ENCODE measurements at regions not wholly inside any gene's neighbourhood (a gene's known extent, or its start where the extent isn't known, plus 50 kb on each side); places are given as distances from the start of the nearest gene placed in this dataset.

DNA sequence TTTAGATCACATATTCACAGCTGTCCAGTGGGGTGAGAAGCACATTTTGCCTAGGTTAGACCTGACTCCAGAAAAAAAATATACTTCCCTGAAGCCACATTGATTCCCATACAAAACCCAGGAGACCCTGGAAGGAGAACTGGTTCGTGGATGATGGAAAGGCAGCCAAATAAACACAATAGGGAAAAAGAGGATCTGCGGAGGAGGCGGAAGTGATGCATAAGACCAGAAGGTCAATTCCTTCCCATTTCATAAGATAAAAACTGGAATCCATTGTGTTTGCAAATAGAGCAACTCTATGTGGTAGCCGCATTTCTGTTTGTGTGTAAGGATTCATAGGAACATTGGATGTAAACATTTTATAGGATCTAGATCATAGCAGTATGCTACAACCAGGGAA, 781.9 kb upstream of the GRM7 start:
- Histone ChIP-seq H3K36me3 (ENCODE audit: insufficient read depth, low read length) (no peaks in the 10 kb centered on the region), H3K27me3 (ENCODE audit: insufficient read depth, low read depth, low read length) (no peaks in the 10 kb centered on the region), H4K20me1 (ENCODE audit: insufficient read depth) (no peaks in the 10 kb centered on the region), H3K4me3 (ENCODE audit: low read length) (no peak overlapping the region), H3K4me2 (ENCODE audit: low read length) (no peak overlapping the region), H3K9ac (ENCODE audit: low read length) (no peak overlapping the region), H3K27ac (ENCODE audit: low read length) (no peak overlapping the region), H3K79me2 (replicated peaks; ENCODE audit: insufficient read depth, low read length) (no peaks in the 10 kb centered on the region), H2AFZ (ENCODE audit: low read depth, low read length) (no peak overlapping the region), H3F3A (ENCODE audit: insufficient read depth, low read length, poor library complexity, severe bottlenecking) (no peaks in the 10 kb centered on the region), H3K9me3 (ENCODE audit: low read length) (no peaks in the 10 kb centered on the region), H3K9me2 (ENCODE audit: insufficient read depth, low read length) (no peaks in the 10 kb centered on the region)
- TF ChIP-seq RAD21 (conservative IDR thresholded peaks at IDR 0.05): no peak

DNA sequence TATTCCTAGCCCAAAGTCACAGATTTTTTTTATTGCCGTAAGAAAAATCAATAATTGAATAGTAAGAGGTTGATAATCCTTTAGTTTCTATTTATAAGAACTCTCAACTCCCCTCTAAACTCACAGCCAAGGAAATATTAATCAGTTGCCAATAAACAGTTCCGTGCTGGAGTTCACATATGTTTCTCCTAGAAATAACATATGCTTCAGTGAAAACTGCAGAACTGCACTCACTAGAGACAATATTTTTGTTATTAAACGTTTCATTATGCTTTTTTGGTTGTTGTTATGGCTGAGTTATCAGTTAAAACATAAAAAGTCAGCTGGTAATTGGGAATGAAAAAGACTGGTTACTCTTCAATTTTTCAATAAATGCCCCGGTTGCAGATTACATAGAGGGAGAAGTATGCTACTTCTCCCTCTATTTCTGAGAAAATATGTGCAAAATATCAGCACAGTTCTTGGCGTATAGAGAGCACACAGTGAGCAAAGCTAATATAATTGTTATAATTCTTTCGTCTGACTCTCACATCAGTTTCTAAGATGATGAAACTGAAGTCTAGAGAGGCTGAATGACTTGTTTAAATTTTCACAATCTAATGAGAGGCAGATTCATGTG, 781.2 kb upstream of the GRM7 start:
- H3K9me3 ChIP-seq (ENCODE audit: low read length): no peaks in the 10 kb centered on the region
- no peak overlapping the region for H3K9ac ChIP-seq (ENCODE audit: low read length)
- H3K27me3 ChIP-seq (ENCODE audit: insufficient read depth, low read depth, low read length): no peaks in the 10 kb centered on the region
- no peak overlapping the region for H3K4me2 ChIP-seq (ENCODE audit: low read length)
- H3K79me2 ChIP-seq (replicated peaks; ENCODE audit: insufficient read depth, low read length): no peaks in the 10 kb centered on the region
- H4K20me1 ChIP-seq (ENCODE audit: insufficient read depth): no peaks in the 10 kb centered on the region
- H3K27ac ChIP-seq (ENCODE audit: low read length): no peak overlapping the region
- TF ChIP-seq EZH2 (IDR thresholded peaks at IDR 0.05; ENCODE audit: borderline replicate concordance, insufficient read depth, low read length, poor library complexity, severe bottlenecking) (no peak), TAF1 (IDR thresholded peaks at IDR 0.05; ENCODE audit: low read depth) (no peak), POLR2AphosphoS5 (IDR thresholded peaks at IDR 0.05) (no peak), SMC3 (conservative IDR thresholded peaks at IDR 0.05; ENCODE audit: poor library complexity) (no peak), EP300 (conservative IDR thresholded peaks at IDR 0.05; ENCODE audit: poor library complexity, severe bottlenecking) (no peak), RAD21 (conservative IDR thresholded peaks at IDR 0.05) (no peak), MXI1 (conservative IDR thresholded peaks at IDR 0.05; ENCODE audit: poor library complexity, severe bottlenecking) (no peak)
- TF ChIP-seq, protein P1, sequence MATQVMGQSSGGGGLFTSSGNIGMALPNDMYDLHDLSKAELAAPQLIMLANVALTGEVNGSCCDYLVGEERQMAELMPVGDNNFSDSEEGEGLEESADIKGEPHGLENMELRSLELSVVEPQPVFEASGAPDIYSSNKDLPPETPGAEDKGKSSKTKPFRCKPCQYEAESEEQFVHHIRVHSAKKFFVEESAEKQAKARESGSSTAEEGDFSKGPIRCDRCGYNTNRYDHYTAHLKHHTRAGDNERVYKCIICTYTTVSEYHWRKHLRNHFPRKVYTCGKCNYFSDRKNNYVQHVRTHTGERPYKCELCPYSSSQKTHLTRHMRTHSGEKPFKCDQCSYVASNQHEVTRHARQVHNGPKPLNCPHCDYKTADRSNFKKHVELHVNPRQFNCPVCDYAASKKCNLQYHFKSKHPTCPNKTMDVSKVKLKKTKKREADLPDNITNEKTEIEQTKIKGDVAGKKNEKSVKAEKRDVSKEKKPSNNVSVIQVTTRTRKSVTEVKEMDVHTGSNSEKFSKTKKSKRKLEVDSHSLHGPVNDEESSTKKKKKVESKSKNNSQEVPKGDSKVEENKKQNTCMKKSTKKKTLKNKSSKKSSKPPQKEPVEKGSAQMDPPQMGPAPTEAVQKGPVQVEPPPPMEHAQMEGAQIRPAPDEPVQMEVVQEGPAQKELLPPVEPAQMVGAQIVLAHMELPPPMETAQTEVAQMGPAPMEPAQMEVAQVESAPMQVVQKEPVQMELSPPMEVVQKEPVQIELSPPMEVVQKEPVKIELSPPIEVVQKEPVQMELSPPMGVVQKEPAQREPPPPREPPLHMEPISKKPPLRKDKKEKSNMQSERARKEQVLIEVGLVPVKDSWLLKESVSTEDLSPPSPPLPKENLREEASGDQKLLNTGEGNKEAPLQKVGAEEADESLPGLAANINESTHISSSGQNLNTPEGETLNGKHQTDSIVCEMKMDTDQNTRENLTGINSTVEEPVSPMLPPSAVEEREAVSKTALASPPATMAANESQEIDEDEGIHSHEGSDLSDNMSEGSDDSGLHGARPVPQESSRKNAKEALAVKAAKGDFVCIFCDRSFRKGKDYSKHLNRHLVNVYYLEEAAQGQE (IDR thresholded peaks at IDR 0.05; ENCODE audit: borderline replicate concordance): no peak
- TF ChIP-seq, protein P2, sequence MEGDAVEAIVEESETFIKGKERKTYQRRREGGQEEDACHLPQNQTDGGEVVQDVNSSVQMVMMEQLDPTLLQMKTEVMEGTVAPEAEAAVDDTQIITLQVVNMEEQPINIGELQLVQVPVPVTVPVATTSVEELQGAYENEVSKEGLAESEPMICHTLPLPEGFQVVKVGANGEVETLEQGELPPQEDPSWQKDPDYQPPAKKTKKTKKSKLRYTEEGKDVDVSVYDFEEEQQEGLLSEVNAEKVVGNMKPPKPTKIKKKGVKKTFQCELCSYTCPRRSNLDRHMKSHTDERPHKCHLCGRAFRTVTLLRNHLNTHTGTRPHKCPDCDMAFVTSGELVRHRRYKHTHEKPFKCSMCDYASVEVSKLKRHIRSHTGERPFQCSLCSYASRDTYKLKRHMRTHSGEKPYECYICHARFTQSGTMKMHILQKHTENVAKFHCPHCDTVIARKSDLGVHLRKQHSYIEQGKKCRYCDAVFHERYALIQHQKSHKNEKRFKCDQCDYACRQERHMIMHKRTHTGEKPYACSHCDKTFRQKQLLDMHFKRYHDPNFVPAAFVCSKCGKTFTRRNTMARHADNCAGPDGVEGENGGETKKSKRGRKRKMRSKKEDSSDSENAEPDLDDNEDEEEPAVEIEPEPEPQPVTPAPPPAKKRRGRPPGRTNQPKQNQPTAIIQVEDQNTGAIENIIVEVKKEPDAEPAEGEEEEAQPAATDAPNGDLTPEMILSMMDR (IDR thresholded peaks at IDR 0.05; ENCODE audit: poor library complexity, severe bottlenecking): no peak
- H3F3A ChIP-seq (ENCODE audit: insufficient read depth, low read length, poor library complexity, severe bottlenecking): no peaks in the 10 kb centered on the region
- H3K9me2 ChIP-seq (ENCODE audit: insufficient read depth, low read length): no peaks in the 10 kb centered on the region
- no peaks in the 10 kb centered on the region for H3K36me3 ChIP-seq (ENCODE audit: insufficient read depth, low read length)
- H2AFZ ChIP-seq (ENCODE audit: low read depth, low read length): no peak overlapping the region
- no peak overlapping the region for H3K4me3 ChIP-seq (ENCODE audit: low read length)

DNA sequence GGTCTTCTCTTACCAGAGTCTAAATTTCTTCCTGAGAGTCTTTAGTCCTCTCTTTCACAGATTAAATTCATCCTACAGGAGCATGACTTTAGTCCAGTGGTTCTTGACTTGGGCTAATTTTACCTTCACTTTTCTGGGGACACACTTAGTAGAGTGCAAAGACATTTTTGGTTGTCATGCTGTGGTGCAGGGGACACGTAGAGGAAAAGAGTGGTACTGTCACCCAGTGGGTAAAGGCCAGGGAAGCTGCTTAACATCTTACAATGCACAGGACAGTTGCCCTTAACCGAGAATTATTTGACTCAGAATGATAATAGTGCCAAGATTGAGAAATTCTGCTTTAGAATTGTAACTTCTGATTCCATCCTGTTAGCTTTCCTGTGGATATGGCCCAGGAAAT, 772.5 kb upstream of the GRM7 start:
- H2AFZ ChIP-seq (ENCODE audit: low read depth, low read length): no peak overlapping the region
- no peaks in the 10 kb centered on the region for H3K9me2 ChIP-seq (ENCODE audit: insufficient read depth, low read length)
- no peak overlapping the region for H3K9ac ChIP-seq (ENCODE audit: low read length)
- H3K36me3 ChIP-seq (ENCODE audit: insufficient read depth, low read length): no peaks in the 10 kb centered on the region
- no peak overlapping the region for H3K4me3 ChIP-seq (ENCODE audit: low read length)
- no peaks in the 10 kb centered on the region for H3K9me3 ChIP-seq (ENCODE audit: low read length)
- no peaks in the 10 kb centered on the region for H3K27me3 ChIP-seq (ENCODE audit: insufficient read depth, low read depth, low read length)
- H3K27ac ChIP-seq (ENCODE audit: low read length): no peak overlapping the region
- H4K20me1 ChIP-seq (ENCODE audit: insufficient read depth): no peaks in the 10 kb centered on the region
- no peaks in the 10 kb centered on the region for H3F3A ChIP-seq (ENCODE audit: insufficient read depth, low read length, poor library complexity, severe bottlenecking)
- no peak overlapping the region for H3K4me2 ChIP-seq (ENCODE audit: low read length)
- no peak for TF ChIP-seq SMC3 (conservative IDR thresholded peaks at IDR 0.05; ENCODE audit: poor library complexity)
- TF ChIP-seq TAF1 (IDR thresholded peaks at IDR 0.05; ENCODE audit: low read depth): no peak
- TF ChIP-seq EZH2 (IDR thresholded peaks at IDR 0.05; ENCODE audit: borderline replicate concordance, insufficient read depth, low read length, poor library complexity, severe bottlenecking): no peak
- TF ChIP-seq, protein P1 (IDR thresholded peaks at IDR 0.05; ENCODE audit: borderline replicate concordance): no peak
- TF ChIP-seq, protein P2 (IDR thresholded peaks at IDR 0.05; ENCODE audit: poor library complexity, severe bottlenecking): no peak
- TF ChIP-seq EP300 (conservative IDR thresholded peaks at IDR 0.05; ENCODE audit: poor library complexity, severe bottlenecking): no peak
- no peak for TF ChIP-seq POLR2AphosphoS5 (IDR thresholded peaks at IDR 0.05)
- TF ChIP-seq MXI1 (conservative IDR thresholded peaks at IDR 0.05; ENCODE audit: poor library complexity, severe bottlenecking): no peak
- no peak for TF ChIP-seq RAD21 (conservative IDR thresholded peaks at IDR 0.05)
- no peaks in the 10 kb centered on the region for H3K79me2 ChIP-seq (replicated peaks; ENCODE audit: insufficient read depth, low read length)
